ENCODE measurements at regions not wholly inside any gene's neighbourhood (a gene's known extent, or its start where the extent isn't known, plus 50 kb on each side); places are given as distances from the start of the nearest gene placed in this dataset.

DNA sequence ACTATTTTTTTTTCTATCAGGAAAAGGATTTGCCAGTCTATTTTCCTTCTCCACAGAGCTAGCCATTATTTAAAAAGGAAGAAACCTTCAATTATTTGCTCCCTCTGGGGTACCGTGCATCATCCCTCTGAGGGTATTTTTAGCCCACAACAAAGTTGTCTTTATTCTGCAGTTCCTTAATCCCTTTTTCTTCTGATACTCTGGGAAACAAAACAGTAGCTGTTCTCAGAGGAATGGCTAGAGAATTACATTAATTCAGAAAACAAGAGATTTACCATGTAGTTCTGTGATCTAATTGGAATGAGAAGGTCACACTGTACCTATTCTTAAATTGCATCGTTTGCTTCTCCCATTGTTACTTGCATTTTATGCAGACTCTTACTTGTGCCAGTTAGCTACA is 1056.7 kb downstream of the STIM2 start:
- TF ChIP-seq FOXP2 (optimal IDR thresholded peaks at IDR 0.05; ENCODE audit: control extremely low read depth, extremely low read length, insufficient read depth) = no peak
- no peak for TF ChIP-seq EZH2 (IDR thresholded peaks at IDR 0.05)
- no peak for TF ChIP-seq POLR2AphosphoS5 (IDR thresholded peaks at IDR 0.05; ENCODE audit: borderline replicate concordance, low read depth, low read length)
